Mesenchymal stem cell (in vitro differentiated cells and primary cell): ENCODE measurements at regions not wholly inside any gene's neighbourhood (a gene's known extent, or its start where the extent isn't known, plus 50 kb on each side); places are given as distances from the start of the nearest gene placed in this dataset.

ENCODE experiments used
- DNase-seq: peaks from one replicate; pipeline ENCODE4 v3.0.0-alpha.2; 2013
- H2AFZ ChIP-seq: one replicate; pipeline ENCODE4 v1.6.1; 2013; ENCODE audit warnings: low read depth, mild to moderate bottlenecking, control low read depth, inconsistent platforms, low read length, moderate library complexity
- H2AK5ac ChIP-seq: 2 replicates; pipeline ENCODE4 v1.6.1; 2013; ENCODE audit warnings: low read length, moderate library complexity, mild to moderate bottlenecking, inconsistent platforms; ENCODE audit not compliant: severe bottlenecking
- H2BK120ac ChIP-seq: one replicate; pipeline ENCODE4 v1.6.1; 2013; ENCODE audit warnings: low read depth, mild to moderate bottlenecking, inconsistent platforms, low read length, moderate library complexity
- H2BK12ac ChIP-seq, 2 experiments: one replicate each; pipeline ENCODE4 v1.6.1; 2013; ENCODE audit warnings: inconsistent platforms in 2 of 2, low read length in 2 of 2, mild to moderate bottlenecking in 2 of 2, moderate library complexity in 2 of 2, control low read depth in 1 of 2
- H2BK15ac ChIP-seq: one replicate; pipeline ENCODE4 v1.6.1; 2013; ENCODE audit warnings: mild to moderate bottlenecking, low read depth, inconsistent platforms; ENCODE audit not compliant: poor library complexity, severe bottlenecking
- H2BK5ac ChIP-seq: 2 replicates; pipeline ENCODE4 v1.6.1; 2013; ENCODE audit warnings: low read depth, mild to moderate bottlenecking, low read length, control low read depth, inconsistent platforms; ENCODE audit not compliant: poor library complexity, severe bottlenecking
- H3K14ac ChIP-seq, 2 experiments: one replicate each; pipeline ENCODE4 v1.6.1; 2013; ENCODE audit warnings: inconsistent platforms in 2 of 2, low read length in 2 of 2, control low read depth in 1 of 2, mild to moderate bottlenecking in 1 of 2, moderate library complexity in 1 of 2
- H3K18ac ChIP-seq, 2 experiments: one replicate each; pipeline ENCODE4 v1.6.1; 2013; ENCODE audit warnings: inconsistent platforms in 2 of 2, low read length in 2 of 2, control low read depth in 1 of 2, low read depth in 1 of 2, mild to moderate bottlenecking in 1 of 2
- H3K23ac ChIP-seq, 2 experiments: one replicate each; pipeline ENCODE4 v1.6.1; 2013; ENCODE audit warnings: inconsistent platforms in 2 of 2, low read length in 2 of 2, mild to moderate bottlenecking in 2 of 2, moderate library complexity in 2 of 2, control low read depth in 1 of 2
- H3K27ac ChIP-seq: 2 replicates; pipeline ENCODE4 v1.5.1; 2013; ENCODE audit warnings: mild to moderate bottlenecking, moderate library complexity, low read length, control low read depth, inconsistent platforms; ENCODE audit not compliant: poor library complexity, severe bottlenecking
- H3K27me3 ChIP-seq, 2 experiments: 2 replicates each; pipeline versions ENCODE4 v1.6.1 to v1.7.0; 2013; ENCODE audit warnings: low read length in 2 of 2, mild to moderate bottlenecking in 2 of 2, moderate library complexity in 2 of 2, control low read depth in 1 of 2, inconsistent platforms in 1 of 2; ENCODE audit not compliant: control insufficient read depth in 1 of 2, insufficient read depth in 1 of 2
- H3K36me3 ChIP-seq, 2 experiments: 2 replicates each; pipeline versions ENCODE4 v1.6.1 to v1.7.0; 2013; ENCODE audit warnings: low read length in 2 of 2, control low read depth in 1 of 2, inconsistent platforms in 1 of 2, low read depth in 1 of 2, mild to moderate bottlenecking in 1 of 2; ENCODE audit not compliant: insufficient read depth in 2 of 2, control insufficient read depth in 1 of 2
- H3K4ac ChIP-seq, 2 experiments: one replicate each; pipeline ENCODE4 v1.6.1; 2013; ENCODE audit warnings: inconsistent platforms in 2 of 2, low read length in 2 of 2, mild to moderate bottlenecking in 2 of 2, moderate library complexity in 2 of 2, control low read depth in 1 of 2, low read depth in 1 of 2
- H3K4me1 ChIP-seq: 2 replicates; pipeline ENCODE4 v1.6.1; 2013; ENCODE audit warnings: low read depth, low read length, control low read depth; ENCODE audit not compliant: control insufficient read depth, insufficient read depth
- H3K4me2 ChIP-seq: 2 replicates; pipeline ENCODE4 v1.6.1; 2013; ENCODE audit warnings: low read length, mild to moderate bottlenecking, inconsistent platforms; ENCODE audit not compliant: poor library complexity, severe bottlenecking
- H3K4me3 ChIP-seq, 2 experiments: 2 replicates each; pipeline versions ENCODE4 v1.5.1 to v1.7.0; 2013; ENCODE audit warnings: low read length in 2 of 2, mild to moderate bottlenecking in 2 of 2, control low read depth in 1 of 2, low read depth in 1 of 2; ENCODE audit not compliant: insufficient read depth in 1 of 2
- H3K79me1 ChIP-seq: replicated peaks from 2 replicates; pipeline ENCODE4 v1.6.1; 2013; ENCODE audit warnings: mild to moderate bottlenecking, control low read depth, low read length, inconsistent platforms; ENCODE audit not compliant: poor library complexity, severe bottlenecking
- H3K9ac ChIP-seq: 2 replicates; pipeline ENCODE4 v1.7.0; 2013; ENCODE audit warnings: mild to moderate bottlenecking, low read length, moderate library complexity
- H3K9me3 ChIP-seq: 2 replicates; pipeline ENCODE4 v1.7.0; 2013; ENCODE audit warnings: mild to moderate bottlenecking, low read length; ENCODE audit not compliant: control insufficient read depth
- H4K8ac ChIP-seq: one replicate; pipeline ENCODE4 v1.6.1; 2013; ENCODE audit warnings: inconsistent platforms, mild to moderate bottlenecking, low read length, moderate library complexity
- H4K91ac ChIP-seq: one replicate; pipeline ENCODE4 v1.6.1; 2013; ENCODE audit warnings: mild to moderate bottlenecking, low read length, inconsistent platforms
- WGBS: methylation state at CpG from one replicate; pipeline ENCODE4 v1.1.7; 2013; ENCODE audit warnings: mixed read lengths; 5-methylcytosine and 5-hydroxymethylcytosine counted together

DNA sequence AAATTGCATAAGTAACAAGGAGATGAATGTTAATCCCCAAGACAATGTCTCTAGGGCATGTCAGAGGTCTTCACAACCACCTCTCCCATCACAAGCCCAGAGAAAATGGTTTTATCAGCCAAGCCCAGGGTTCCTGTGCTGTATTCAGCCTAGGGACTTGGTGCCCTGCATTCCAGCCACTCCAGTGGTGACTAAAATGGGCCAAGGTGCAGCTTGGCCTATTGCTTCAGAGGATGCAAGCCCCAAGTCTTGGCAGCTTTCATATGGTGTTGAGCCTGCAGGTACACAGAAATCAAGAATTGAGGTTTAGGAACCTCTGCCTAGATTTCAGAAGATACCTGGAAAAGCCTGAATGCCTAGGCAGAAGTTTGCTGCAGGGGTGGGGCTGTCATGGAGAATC is 1118.6 kb downstream of the PLA2G4A start:
- no peaks in the 10 kb centered on the region for H3K27me3 ChIP-seq
- H3K9me3 ChIP-seq: peaks cover 37% of the 10 kb centered on the region
- no peak overlapping the region for H3K18ac ChIP-seq
- no peak overlapping the region for H2BK120ac ChIP-seq
- no peak overlapping the region for H3K4me3 ChIP-seq
- no peak overlapping the region for H3K23ac ChIP-seq
- H4K91ac ChIP-seq: no peak overlapping the region
- H3K79me1 ChIP-seq: no peaks in the 10 kb centered on the region
- H3K27ac ChIP-seq: no peak overlapping the region
- H3K9ac ChIP-seq: no peak overlapping the region
- no peaks in the 10 kb centered on the region for H3K36me3 ChIP-seq
- no peaks in the 10 kb centered on the region for H3K4me1 ChIP-seq
- H2AFZ ChIP-seq: no peak overlapping the region
- H3K4ac ChIP-seq: no peak overlapping the region
- no peak overlapping the region for H3K14ac ChIP-seq
- no peak for DNase-seq
- no peak overlapping the region for H3K4me2 ChIP-seq
- no peak overlapping the region for H2BK15ac ChIP-seq
- H2BK12ac ChIP-seq: no peak overlapping the region
- H2BK5ac ChIP-seq: no peak overlapping the region
- H2AK5ac ChIP-seq: no peak overlapping the region
- no peak overlapping the region for H4K8ac ChIP-seq

DNA sequence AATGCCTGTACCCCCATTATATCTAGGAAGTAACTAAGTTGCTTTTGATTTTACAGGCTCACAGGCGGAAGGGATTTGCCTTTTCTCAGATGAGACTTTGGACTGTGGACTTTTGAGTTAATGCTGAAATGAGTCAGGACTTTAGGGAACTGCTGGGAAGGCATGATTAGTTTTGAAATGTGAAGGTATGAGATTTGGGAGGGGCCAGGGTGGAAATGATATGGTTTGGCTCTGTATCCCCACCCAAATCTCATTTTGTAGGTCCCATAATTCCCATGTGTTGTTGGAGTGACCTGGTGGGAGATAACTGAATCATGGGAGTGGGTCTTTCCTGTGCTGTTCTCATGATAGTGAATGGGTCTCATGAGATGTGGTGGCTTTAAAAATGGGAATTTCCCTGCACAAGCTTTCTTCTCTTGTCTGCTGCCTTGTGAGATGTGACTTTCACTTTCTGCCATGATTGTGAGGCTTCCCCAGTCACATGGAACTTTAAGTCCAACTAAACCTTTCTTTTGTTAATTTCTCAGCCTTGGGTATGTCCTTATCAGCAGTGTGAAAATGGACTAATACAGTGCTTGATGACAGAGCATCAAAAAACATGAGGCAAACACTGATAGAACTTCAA is 1119.5 kb downstream of the PLA2G4A start:
- no peak overlapping the region for H3K4me2 ChIP-seq
- H2BK12ac ChIP-seq: no peak overlapping the region
- no peak overlapping the region for H2BK15ac ChIP-seq
- no peak overlapping the region for H2AFZ ChIP-seq
- no peak overlapping the region for H2AK5ac ChIP-seq
- no peak overlapping the region for H4K91ac ChIP-seq
- H3K79me1 ChIP-seq: no peaks in the 10 kb centered on the region
- no peaks in the 10 kb centered on the region for H3K36me3 ChIP-seq
- no peak overlapping the region for H3K23ac ChIP-seq
- no peak overlapping the region for H3K14ac ChIP-seq
- no peak overlapping the region for H3K4ac ChIP-seq
- no peak overlapping the region for H4K8ac ChIP-seq
- H3K18ac ChIP-seq: no peak overlapping the region
- H2BK5ac ChIP-seq: no peak overlapping the region
- H3K27ac ChIP-seq: no peak overlapping the region
- H2BK120ac ChIP-seq: no peak overlapping the region
- no peaks in the 10 kb centered on the region for H3K27me3 ChIP-seq
- WGBS: 90% methylated on average over 1 of the region's 1 CpG
- no peaks in the 10 kb centered on the region for H3K4me1 ChIP-seq
- no peak for DNase-seq
- no peak overlapping the region for H3K4me3 ChIP-seq
- peaks cover 44% of the 10 kb centered on the region for H3K9me3 ChIP-seq
- H3K9ac ChIP-seq: no peak overlapping the region

DNA sequence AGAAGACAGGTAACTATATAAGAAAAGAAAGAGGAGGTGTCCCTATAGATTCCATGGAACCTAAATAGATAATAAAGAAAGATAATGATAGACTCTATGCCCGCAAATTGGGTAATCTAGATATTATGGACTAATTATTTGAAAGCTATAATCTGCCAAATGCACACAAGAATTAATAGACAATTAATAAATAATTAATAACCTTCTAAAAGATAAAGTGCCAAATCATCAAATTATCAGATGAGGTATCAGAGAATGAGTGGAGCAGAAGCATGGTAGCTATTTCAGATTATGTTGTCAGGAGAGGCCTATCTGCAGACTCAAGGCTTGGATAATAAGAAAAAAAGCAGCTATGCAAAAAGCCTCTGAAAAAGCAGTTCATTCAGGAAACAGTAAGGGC is 1120.8 kb downstream of the PLA2G4A start:
- H3K9ac ChIP-seq: no peak overlapping the region
- H2BK15ac ChIP-seq: no peak overlapping the region
- H3K18ac ChIP-seq: no peak overlapping the region
- DNase-seq: no peak
- no peak overlapping the region for H2BK5ac ChIP-seq
- no peak overlapping the region for H3K4me2 ChIP-seq
- no peaks in the 10 kb centered on the region for H3K4me1 ChIP-seq
- H3K27me3 ChIP-seq: no peaks in the 10 kb centered on the region
- WGBS: no CpG with 5 or more reads among the region's 1 CpG
- no peak overlapping the region for H4K91ac ChIP-seq
- no peak overlapping the region for H2AK5ac ChIP-seq
- H2BK120ac ChIP-seq: no peak overlapping the region
- H3K27ac ChIP-seq: no peak overlapping the region
- no peak overlapping the region for H3K4me3 ChIP-seq
- no peaks in the 10 kb centered on the region for H3K36me3 ChIP-seq
- H2AFZ ChIP-seq: no peak overlapping the region
- no peak overlapping the region for H2BK12ac ChIP-seq
- peaks cover 47% of the 10 kb centered on the region for H3K9me3 ChIP-seq
- no peak overlapping the region for H3K14ac ChIP-seq
- H3K4ac ChIP-seq: no peak overlapping the region
- H3K23ac ChIP-seq: no peak overlapping the region
- H3K79me1 ChIP-seq: no peaks in the 10 kb centered on the region
- H4K8ac ChIP-seq: no peak overlapping the region

DNA sequence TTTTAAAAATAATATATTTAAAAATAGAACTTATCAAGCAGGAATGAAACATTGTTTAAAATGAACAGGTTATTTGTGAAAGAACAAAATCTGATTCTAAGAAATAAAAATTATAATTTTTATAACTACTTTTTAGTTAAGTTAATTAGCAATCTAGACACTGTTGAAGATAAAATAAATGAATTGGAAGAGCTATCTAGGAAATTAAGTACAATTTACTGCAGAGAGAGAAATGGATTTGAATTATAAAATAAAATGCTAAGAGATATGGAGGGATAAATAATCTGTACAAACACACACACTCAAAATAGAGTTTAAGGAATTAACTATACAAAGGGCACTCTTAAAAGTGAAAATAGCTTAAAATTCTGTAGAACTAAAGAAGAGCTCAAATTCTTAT is 1123.1 kb downstream of the PLA2G4A start:
- no peaks in the 10 kb centered on the region for H3K27me3 ChIP-seq
- no peaks in the 10 kb centered on the region for H3K79me1 ChIP-seq
- H3K36me3 ChIP-seq: no peaks in the 10 kb centered on the region
- no peak overlapping the region for H4K8ac ChIP-seq
- no peak for DNase-seq
- H3K27ac ChIP-seq: no peak overlapping the region
- H3K18ac ChIP-seq: no peak overlapping the region
- H2BK5ac ChIP-seq: no peak overlapping the region
- H3K4me2 ChIP-seq: no peak overlapping the region
- no peak overlapping the region for H3K4me3 ChIP-seq
- H2AFZ ChIP-seq: no peak overlapping the region
- H3K9ac ChIP-seq: no peak overlapping the region
- H2BK120ac ChIP-seq: no peak overlapping the region
- H4K91ac ChIP-seq: no peak overlapping the region
- no peaks in the 10 kb centered on the region for H3K4me1 ChIP-seq
- H3K14ac ChIP-seq: no peak overlapping the region
- no peak overlapping the region for H2BK12ac ChIP-seq
- H3K23ac ChIP-seq: no peak overlapping the region
- peaks cover 46% of the 10 kb centered on the region for H3K9me3 ChIP-seq
- H2AK5ac ChIP-seq: no peak overlapping the region
- H3K4ac ChIP-seq: no peak overlapping the region
- H2BK15ac ChIP-seq: no peak overlapping the region
